ENCODE measurements at regions not wholly inside any gene's neighbourhood (a gene's known extent, or its start where the extent isn't known, plus 50 kb on each side); places are given as distances from the start of the nearest gene placed in this dataset.

- Histone ChIP-seq H3K9me3 (ENCODE audit: insufficient read depth, low read length, severe bottlenecking) (no peaks in the 10 kb centered on the region), H3K4me2 (ENCODE audit: insufficient read depth, low read length) (no peak overlapping the region), H3K4me1 (ENCODE audit: insufficient read depth, low read length) (peaks cover 3% of the 10 kb centered on the region; the same call in 1 of the 2 replicates), H4K20me1 (ENCODE audit: insufficient read depth, low read length) (no peaks in the 10 kb centered on the region), H3K9ac (ENCODE audit: low read depth, low read length) (no peak overlapping the region), H3K79me2 (ENCODE audit: insufficient read depth, low read length) (no peaks in the 10 kb centered on the region), H3K36me3 (ENCODE audit: insufficient read depth, low read length) (no peaks in the 10 kb centered on the region), H3K27ac (ENCODE audit: low read length) (no peak overlapping the region), H2AFZ (ENCODE audit: low read depth, low read length) (no peak overlapping the region), H3K27me3 (ENCODE audit: insufficient read depth, low read length, poor library complexity) (no peaks in the 10 kb centered on the region), H3K4me3 (ENCODE audit: low read depth in 1 of 2, low read length in 2 of 2) (no peak overlapping the region)
- no peak for ATAC-seq (ENCODE audit: insufficient read depth, low read depth)
- DNase-seq: no peak
- TF ChIP-seq EZH2 (IDR thresholded peaks at IDR 0.05; ENCODE audit: borderline replicate concordance, low read depth, low read length, severe bottlenecking) (no peak), CTCF (IDR thresholded peaks at IDR 0.05; ENCODE audit: borderline replicate concordance, extremely low read depth, low read length, poor library complexity, severe bottlenecking) (no peak)
These were observed 71.2 kb upstream of the NRIP1 start for GRCh38 chr21:15135867-15136629.

GRCh38 chr21:15138490-15138889, 73.7 kb upstream of the NRIP1 start:
- no peak overlapping the region for H3K4me2 ChIP-seq (ENCODE audit: insufficient read depth, low read length)
- no peaks in the 10 kb centered on the region for H3K79me2 ChIP-seq (ENCODE audit: insufficient read depth, low read length)
- no peaks in the 10 kb centered on the region for H3K36me3 ChIP-seq (ENCODE audit: insufficient read depth, low read length)
- H3K27ac ChIP-seq (ENCODE audit: low read length): no peak overlapping the region
- H3K9ac ChIP-seq (ENCODE audit: low read depth, low read length): no peak overlapping the region
- H3K4me1 ChIP-seq (ENCODE audit: insufficient read depth, low read length): peaks cover 3% of the 10 kb centered on the region; the same call in 1 of the 2 replicates
- no peak for TF ChIP-seq EZH2 (IDR thresholded peaks at IDR 0.05; ENCODE audit: borderline replicate concordance, low read depth, low read length, severe bottlenecking)
- TF ChIP-seq CTCF (IDR thresholded peaks at IDR 0.05; ENCODE audit: borderline replicate concordance, extremely low read depth, low read length, poor library complexity, severe bottlenecking): no peak
- no peaks in the 10 kb centered on the region for H4K20me1 ChIP-seq (ENCODE audit: insufficient read depth, low read length)
- DNase-seq: peak; percentile 8
- no peak overlapping the region for H3K4me3 ChIP-seq (ENCODE audit: low read depth in 1 of 2, low read length in 2 of 2)
- H3K27me3 ChIP-seq (ENCODE audit: insufficient read depth, low read length, poor library complexity): no peaks in the 10 kb centered on the region
- no peak overlapping the region for H2AFZ ChIP-seq (ENCODE audit: low read depth, low read length)
- no peak for ATAC-seq (ENCODE audit: insufficient read depth, low read depth)
- no peaks in the 10 kb centered on the region for H3K9me3 ChIP-seq (ENCODE audit: insufficient read depth, low read length, severe bottlenecking)

- TF ChIP-seq CTCF (IDR thresholded peaks at IDR 0.05; ENCODE audit: borderline replicate concordance, extremely low read depth, low read length, poor library complexity, severe bottlenecking) (no peak), EZH2 (IDR thresholded peaks at IDR 0.05; ENCODE audit: borderline replicate concordance, low read depth, low read length, severe bottlenecking) (no peak)
- Histone ChIP-seq H3K4me3 (ENCODE audit: low read depth in 1 of 2, low read length in 2 of 2) (no peak overlapping the region), H3K9me3 (ENCODE audit: insufficient read depth, low read length, severe bottlenecking) (no peaks in the 10 kb centered on the region), H3K36me3 (ENCODE audit: insufficient read depth, low read length) (no peaks in the 10 kb centered on the region), H3K9ac (ENCODE audit: low read depth, low read length) (no peak overlapping the region), H3K79me2 (ENCODE audit: insufficient read depth, low read length) (no peaks in the 10 kb centered on the region), H2AFZ (ENCODE audit: low read depth, low read length) (no peak overlapping the region), H3K27ac (ENCODE audit: low read length) (no peak overlapping the region), H4K20me1 (ENCODE audit: insufficient read depth, low read length) (no peaks in the 10 kb centered on the region), H3K4me2 (ENCODE audit: insufficient read depth, low read length) (no peak overlapping the region), H3K27me3 (ENCODE audit: insufficient read depth, low read length, poor library complexity) (no peaks in the 10 kb centered on the region), H3K4me1 (ENCODE audit: insufficient read depth, low read length) (peaks cover 3% of the 10 kb centered on the region; the same call in 1 of the 2 replicates)
- no peak for ATAC-seq (ENCODE audit: insufficient read depth, low read depth)
- no peak for DNase-seq
These were observed 75.1 kb upstream of the NRIP1 start for GRCh38 chr21:15139898-15140297.

Data from DND-41 (cell line).